ENCODE measurements at regions not wholly inside any gene's neighbourhood (a gene's known extent, or its start where the extent isn't known, plus 50 kb on each side); places are given as distances from the start of the nearest gene placed in this dataset.

- TF ChIP-seq TCF7 (CRISPR knock-in tag; IDR thresholded peaks at IDR 0.05; ENCODE audit: low read depth), result no peak
- TF ChIP-seq, protein P1, sequence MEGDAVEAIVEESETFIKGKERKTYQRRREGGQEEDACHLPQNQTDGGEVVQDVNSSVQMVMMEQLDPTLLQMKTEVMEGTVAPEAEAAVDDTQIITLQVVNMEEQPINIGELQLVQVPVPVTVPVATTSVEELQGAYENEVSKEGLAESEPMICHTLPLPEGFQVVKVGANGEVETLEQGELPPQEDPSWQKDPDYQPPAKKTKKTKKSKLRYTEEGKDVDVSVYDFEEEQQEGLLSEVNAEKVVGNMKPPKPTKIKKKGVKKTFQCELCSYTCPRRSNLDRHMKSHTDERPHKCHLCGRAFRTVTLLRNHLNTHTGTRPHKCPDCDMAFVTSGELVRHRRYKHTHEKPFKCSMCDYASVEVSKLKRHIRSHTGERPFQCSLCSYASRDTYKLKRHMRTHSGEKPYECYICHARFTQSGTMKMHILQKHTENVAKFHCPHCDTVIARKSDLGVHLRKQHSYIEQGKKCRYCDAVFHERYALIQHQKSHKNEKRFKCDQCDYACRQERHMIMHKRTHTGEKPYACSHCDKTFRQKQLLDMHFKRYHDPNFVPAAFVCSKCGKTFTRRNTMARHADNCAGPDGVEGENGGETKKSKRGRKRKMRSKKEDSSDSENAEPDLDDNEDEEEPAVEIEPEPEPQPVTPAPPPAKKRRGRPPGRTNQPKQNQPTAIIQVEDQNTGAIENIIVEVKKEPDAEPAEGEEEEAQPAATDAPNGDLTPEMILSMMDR (IDR thresholded peaks at IDR 0.05), result no peak
- TF ChIP-seq, protein P2, sequence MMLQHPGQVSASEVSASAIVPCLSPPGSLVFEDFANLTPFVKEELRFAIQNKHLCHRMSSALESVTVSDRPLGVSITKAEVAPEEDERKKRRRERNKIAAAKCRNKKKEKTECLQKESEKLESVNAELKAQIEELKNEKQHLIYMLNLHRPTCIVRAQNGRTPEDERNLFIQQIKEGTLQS (CRISPR knock-in tag; conservative IDR thresholded peaks at IDR 0.05), result no peak
- no peak for TF ChIP-seq ARID4B (CRISPR knock-in tag; IDR thresholded peaks at IDR 0.05; ENCODE audit: borderline replicate concordance)
- TF ChIP-seq, protein P3, sequence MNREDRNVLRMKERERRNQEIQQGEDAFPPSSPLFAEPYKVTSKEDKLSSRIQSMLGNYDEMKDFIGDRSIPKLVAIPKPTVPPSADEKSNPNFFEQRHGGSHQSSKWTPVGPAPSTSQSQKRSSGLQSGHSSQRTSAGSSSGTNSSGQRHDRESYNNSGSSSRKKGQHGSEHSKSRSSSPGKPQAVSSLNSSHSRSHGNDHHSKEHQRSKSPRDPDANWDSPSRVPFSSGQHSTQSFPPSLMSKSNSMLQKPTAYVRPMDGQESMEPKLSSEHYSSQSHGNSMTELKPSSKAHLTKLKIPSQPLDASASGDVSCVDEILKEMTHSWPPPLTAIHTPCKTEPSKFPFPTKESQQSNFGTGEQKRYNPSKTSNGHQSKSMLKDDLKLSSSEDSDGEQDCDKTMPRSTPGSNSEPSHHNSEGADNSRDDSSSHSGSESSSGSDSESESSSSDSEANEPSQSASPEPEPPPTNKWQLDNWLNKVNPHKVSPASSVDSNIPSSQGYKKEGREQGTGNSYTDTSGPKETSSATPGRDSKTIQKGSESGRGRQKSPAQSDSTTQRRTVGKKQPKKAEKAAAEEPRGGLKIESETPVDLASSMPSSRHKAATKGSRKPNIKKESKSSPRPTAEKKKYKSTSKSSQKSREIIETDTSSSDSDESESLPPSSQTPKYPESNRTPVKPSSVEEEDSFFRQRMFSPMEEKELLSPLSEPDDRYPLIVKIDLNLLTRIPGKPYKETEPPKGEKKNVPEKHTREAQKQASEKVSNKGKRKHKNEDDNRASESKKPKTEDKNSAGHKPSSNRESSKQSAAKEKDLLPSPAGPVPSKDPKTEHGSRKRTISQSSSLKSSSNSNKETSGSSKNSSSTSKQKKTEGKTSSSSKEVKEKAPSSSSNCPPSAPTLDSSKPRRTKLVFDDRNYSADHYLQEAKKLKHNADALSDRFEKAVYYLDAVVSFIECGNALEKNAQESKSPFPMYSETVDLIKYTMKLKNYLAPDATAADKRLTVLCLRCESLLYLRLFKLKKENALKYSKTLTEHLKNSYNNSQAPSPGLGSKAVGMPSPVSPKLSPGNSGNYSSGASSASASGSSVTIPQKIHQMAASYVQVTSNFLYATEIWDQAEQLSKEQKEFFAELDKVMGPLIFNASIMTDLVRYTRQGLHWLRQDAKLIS (CRISPR knock-in tag; IDR thresholded peaks at IDR 0.05; ENCODE audit: borderline replicate concordance), result no peak
- TF ChIP-seq RORB (CRISPR knock-in tag; IDR thresholded peaks at IDR 0.05), result no peak
- no peak for TF ChIP-seq JAZF1 (CRISPR knock-in tag; IDR thresholded peaks at IDR 0.05)
- TF ChIP-seq CREB1 (CRISPR knock-in tag; IDR thresholded peaks at IDR 0.05), result no peak
- TF ChIP-seq TP53 (CRISPR knock-in tag; IDR thresholded peaks at IDR 0.05), result no peak
- no peak for TF ChIP-seq TEAD4 (CRISPR knock-in tag; IDR thresholded peaks at IDR 0.05)
- TF ChIP-seq MXD4 (CRISPR knock-in tag; IDR thresholded peaks at IDR 0.05; ENCODE audit: borderline replicate concordance), result no peak
- no peak for TF ChIP-seq IRF1 (CRISPR knock-in tag; IDR thresholded peaks at IDR 0.05)
Measured at GRCh38 chr13:75222031-75222430, 259.9 kb downstream of the TBC1D4 start.

Measured in WTC11 (cell line).